Fibroblast of the aortic adventitia (primary cell): ENCODE measurements at regions not wholly inside any gene's neighbourhood (a gene's known extent, or its start where the extent isn't known, plus 50 kb on each side); places are given as distances from the start of the nearest gene placed in this dataset.

Experiments used
- DNase-seq: peaks from one replicate; pipeline ENCODE4 v3.0.0-alpha.2; 2010; ENCODE audit warnings: low read depth
- H3K4me3 ChIP-seq: 2 replicates; pipeline ENCODE4 v1.5.1; 2011; ENCODE audit warnings: low read depth, mild to moderate bottlenecking, control low read depth, low read length, moderate library complexity
- CTCF ChIP-seq: IDR thresholded peaks from 2 replicates; pipeline ENCODE4 v1.5.1; 2011; ENCODE audit warnings: mild to moderate bottlenecking, low read length, control low read depth, inconsistent platforms; ENCODE audit not compliant: insufficient read depth

GRCh38 chr6:132952031-132952867 is 137.9 kb downstream of the RPS12 start:
- peak; percentile 1 for DNase-seq
- no peak for TF ChIP-seq CTCF
- no peak overlapping the region for H3K4me3 ChIP-seq

DNA sequence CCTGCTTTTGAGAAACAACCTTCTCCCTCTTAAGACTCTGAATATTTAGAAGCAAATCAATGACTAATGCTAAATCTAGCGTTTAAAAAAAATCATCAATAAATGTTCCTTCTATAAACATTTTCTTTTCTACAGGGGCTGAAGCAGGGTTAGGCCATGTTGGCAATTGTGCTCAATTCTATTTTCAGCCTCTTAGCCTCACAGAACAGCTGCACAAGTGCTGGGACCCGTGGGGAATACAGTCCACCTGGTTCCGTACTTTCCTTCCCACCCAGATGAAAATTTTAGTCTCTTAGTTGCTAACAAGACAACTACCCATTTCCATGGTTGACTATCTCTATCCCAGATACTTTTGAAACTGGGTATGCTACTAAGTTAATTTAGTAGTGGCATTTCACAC is 138.6 kb downstream of the RPS12 start:
- DNase-seq: no peak
- no peak overlapping the region for H3K4me3 ChIP-seq
- TF ChIP-seq CTCF: no peak

- no peak for DNase-seq
- H3K4me3 ChIP-seq: no peak overlapping the region
- TF ChIP-seq CTCF: no peak
Observed at GRCh38 chr6:132954222-132954621, 139.9 kb downstream of the RPS12 start.

DNA sequence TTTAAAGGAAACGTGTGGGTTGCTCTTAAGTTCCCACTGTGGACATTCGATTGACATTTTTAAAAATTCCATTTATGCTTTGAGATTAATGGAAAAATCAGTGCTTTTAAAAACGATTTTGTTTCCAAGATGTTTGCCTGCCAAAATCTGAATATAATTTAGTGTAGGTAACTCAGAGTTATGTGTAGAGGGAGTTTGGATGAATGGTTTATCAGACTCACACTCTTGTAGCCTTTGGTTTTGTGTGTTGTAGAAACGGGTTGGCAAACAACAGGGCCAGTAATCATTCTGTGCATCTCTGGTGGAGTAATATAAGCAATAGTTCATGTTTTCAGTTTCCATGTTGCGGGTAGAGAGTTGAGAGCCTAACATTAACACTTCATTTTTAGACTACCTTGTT is 140.6 kb downstream of the RPS12 start:
- H3K4me3 ChIP-seq: no peak overlapping the region
- no peak for DNase-seq
- TF ChIP-seq CTCF: no peak

DNA sequence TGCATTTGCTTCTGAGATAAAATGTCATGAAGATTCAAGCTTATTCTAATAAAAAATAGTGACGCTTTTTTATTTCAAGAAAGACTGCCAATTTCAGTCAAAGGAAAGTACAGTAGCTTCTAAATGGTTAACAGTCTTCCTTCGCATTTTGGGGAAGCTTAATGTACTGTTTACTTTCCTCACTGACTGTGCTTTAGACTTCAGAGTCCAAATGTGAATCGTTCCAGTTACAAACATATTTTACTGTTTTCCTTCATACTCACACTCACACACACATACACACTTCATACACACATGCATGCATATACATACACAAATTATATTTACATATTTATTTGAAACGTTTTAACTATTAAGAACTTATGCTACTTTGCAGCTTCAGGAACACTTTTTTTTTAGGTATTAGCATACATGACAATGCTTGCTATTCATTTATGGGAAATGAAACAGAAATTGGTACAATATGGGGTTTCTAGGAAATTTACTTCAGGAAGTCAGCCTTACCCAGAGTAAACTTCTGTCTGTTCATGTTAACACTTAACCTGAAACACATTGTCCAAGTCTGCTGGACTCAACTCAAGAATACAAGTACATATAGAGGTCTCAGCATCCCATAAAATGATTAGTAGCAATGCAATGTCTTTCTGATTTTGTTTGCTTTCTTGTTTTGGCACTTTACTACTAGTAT is 145.4 kb downstream of the RPS12 start:
- DNase-seq: no peak
- TF ChIP-seq CTCF: no peak
- no peak overlapping the region for H3K4me3 ChIP-seq

DNA sequence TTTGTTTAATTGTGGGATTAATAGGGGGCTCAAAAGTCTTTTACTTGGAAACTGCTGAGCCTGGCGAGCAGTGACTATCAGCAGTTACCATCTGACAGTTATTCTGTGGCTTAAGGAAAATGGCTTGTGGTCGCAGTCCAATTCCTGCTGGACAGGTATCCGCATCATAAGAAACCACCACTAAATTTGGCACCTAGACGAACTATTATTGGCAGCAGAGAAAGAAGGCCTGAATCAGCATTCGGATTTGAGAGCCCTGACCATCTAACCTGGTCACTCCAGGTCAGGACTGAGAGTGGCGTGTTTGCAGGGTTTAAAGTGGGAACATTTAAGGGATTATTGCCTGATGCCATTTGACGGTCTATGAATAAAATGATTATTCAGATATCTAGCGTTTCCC is 146.4 kb downstream of the RPS12 start:
- no peak for TF ChIP-seq CTCF
- no peak for DNase-seq
- H3K4me3 ChIP-seq: no peak overlapping the region
